ENCODE measurements at regions not wholly inside any gene's neighbourhood (a gene's known extent, or its start where the extent isn't known, plus 50 kb on each side); places are given as distances from the start of the nearest gene placed in this dataset.
"Not testable (repeated sequence)": the region's sequence is repeated elsewhere in the genome, so short reads cannot be mapped to it uniquely, and the experiment has no call there.

DNA sequence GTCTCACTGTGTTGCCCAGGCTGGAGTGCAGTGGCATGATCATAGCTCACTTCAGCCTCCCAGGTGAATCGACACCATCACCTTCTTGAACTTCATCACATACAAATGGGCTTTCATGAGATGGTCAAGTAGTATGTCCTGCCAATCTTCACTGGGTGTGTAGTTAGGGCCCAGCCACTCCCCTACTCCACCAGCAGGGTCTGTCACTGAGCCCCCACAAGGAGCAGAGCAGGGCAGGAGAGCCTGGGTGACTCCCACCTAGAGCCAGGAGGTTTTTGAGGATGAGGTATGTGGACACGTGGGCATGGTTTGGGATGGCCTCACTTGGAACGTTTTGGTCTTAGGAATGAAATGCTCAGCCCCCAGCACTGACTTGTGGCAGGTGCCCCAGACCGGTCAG, 4037.7 kb upstream of the TPTE start:
- not testable (repeated sequence) for H3K27ac ChIP-seq (ENCODE audit: insufficient read depth, low read depth, low read length, poor library complexity, severe bottlenecking); H3K36me3 ChIP-seq (ENCODE audit: control insufficient read depth, insufficient read depth, low read length); H3K4me3 ChIP-seq (ENCODE audit: insufficient read depth, low read depth, low read length); H3K9me3 ChIP-seq (ENCODE audit: control insufficient read depth, low read length); H3K4me1 ChIP-seq (ENCODE audit: control insufficient read depth, insufficient read depth, low read length); H3K27me3 ChIP-seq (ENCODE audit: control insufficient read depth, insufficient read depth, low read length, poor library complexity, severe bottlenecking)
- WGBS, 2 experiments: no CpG with 5 or more reads among the region's 4 CpGs

- not testable (repeated sequence) for H3K27ac ChIP-seq (ENCODE audit: insufficient read depth, low read depth, low read length, poor library complexity, severe bottlenecking); H3K36me3 ChIP-seq (ENCODE audit: control insufficient read depth, insufficient read depth, low read length); H3K27me3 ChIP-seq (ENCODE audit: control insufficient read depth, insufficient read depth, low read length, poor library complexity, severe bottlenecking); H3K9me3 ChIP-seq (ENCODE audit: control insufficient read depth, low read length); H3K4me3 ChIP-seq (ENCODE audit: insufficient read depth, low read depth, low read length); H3K4me1 ChIP-seq (ENCODE audit: control insufficient read depth, insufficient read depth, low read length)
- WGBS, 2 experiments: 95 to 100% methylated on average over 7 to 18 of the region's 26 CpGs
Observed at GRCh38 chr21:6486821-6487220, 4034.6 kb upstream of the TPTE start.

DNA sequence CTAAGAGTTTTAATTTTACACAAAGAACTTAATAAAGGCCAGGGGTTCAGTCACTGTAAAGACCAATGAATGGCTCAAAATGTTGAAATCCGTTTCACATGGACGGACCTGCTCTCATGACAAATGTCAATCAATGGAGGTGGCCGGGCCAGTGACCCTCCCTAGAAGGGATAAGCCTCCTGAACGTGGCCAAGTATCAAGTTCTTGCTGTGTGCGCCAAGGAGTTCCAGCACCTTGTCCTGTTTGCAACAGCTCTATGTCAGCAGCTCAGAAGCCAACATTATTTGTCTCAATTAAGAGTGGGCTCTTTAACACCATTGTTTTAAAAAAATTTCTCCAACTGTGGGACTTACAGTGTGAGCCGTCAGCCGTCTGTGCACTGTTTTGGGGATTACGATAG, 4028.7 kb upstream of the TPTE start:
- H3K36me3 ChIP-seq (ENCODE audit: control insufficient read depth, insufficient read depth, low read length); H3K27ac ChIP-seq (ENCODE audit: insufficient read depth, low read depth, low read length, poor library complexity, severe bottlenecking); H3K4me1 ChIP-seq (ENCODE audit: control insufficient read depth, insufficient read depth, low read length); H3K9me3 ChIP-seq (ENCODE audit: control insufficient read depth, low read length); H3K27me3 ChIP-seq (ENCODE audit: control insufficient read depth, insufficient read depth, low read length, poor library complexity, severe bottlenecking); H3K4me3 ChIP-seq (ENCODE audit: insufficient read depth, low read depth, low read length): not testable (repeated sequence)
- no CpG with 5 or more reads among the region's 8 CpGs for WGBS, 2 experiments

- H3K9me3 ChIP-seq (ENCODE audit: control insufficient read depth, low read length); H3K27ac ChIP-seq (ENCODE audit: insufficient read depth, low read depth, low read length, poor library complexity, severe bottlenecking); H3K36me3 ChIP-seq (ENCODE audit: control insufficient read depth, insufficient read depth, low read length); H3K4me1 ChIP-seq (ENCODE audit: control insufficient read depth, insufficient read depth, low read length); H3K27me3 ChIP-seq (ENCODE audit: control insufficient read depth, insufficient read depth, low read length, poor library complexity, severe bottlenecking); H3K4me3 ChIP-seq (ENCODE audit: insufficient read depth, low read depth, low read length): not testable (repeated sequence)
- WGBS, 2 experiments: no CpG with 5 or more reads among the region's 4 CpGs
Observed at GRCh38 chr21:6493957-6494356, 4027.4 kb upstream of the TPTE start.

GRCh38 chr21:6496356-6496755, 4025.0 kb upstream of the TPTE start:
- H3K27ac ChIP-seq (ENCODE audit: insufficient read depth, low read depth, low read length, poor library complexity, severe bottlenecking); H3K9me3 ChIP-seq (ENCODE audit: control insufficient read depth, low read length); H3K4me1 ChIP-seq (ENCODE audit: control insufficient read depth, insufficient read depth, low read length); H3K4me3 ChIP-seq (ENCODE audit: insufficient read depth, low read depth, low read length); H3K27me3 ChIP-seq (ENCODE audit: control insufficient read depth, insufficient read depth, low read length, poor library complexity, severe bottlenecking); H3K36me3 ChIP-seq (ENCODE audit: control insufficient read depth, insufficient read depth, low read length): not testable (repeated sequence)
- WGBS, 2 experiments: no CpG with 5 or more reads among the region's 5 CpGs

DNA sequence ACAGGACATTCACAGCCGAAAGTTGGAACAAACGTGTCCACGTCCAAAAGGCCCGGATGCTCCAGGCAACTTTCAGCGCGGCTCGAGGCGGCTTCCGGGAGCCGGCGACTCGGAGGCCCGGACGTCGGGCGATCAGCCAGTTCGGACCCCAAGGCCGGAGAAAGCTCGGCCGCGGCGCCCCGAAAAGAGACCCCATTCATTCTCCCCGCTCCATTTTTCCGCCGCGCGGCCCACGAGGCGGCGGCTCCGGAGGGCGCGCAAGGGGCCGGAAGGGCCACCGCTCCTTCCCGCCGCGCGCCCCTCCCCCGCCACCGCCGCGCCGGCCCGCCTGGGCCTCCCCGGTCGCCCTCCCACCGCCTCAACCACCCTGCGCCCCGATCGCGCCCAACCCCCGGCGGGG, 4022.7 kb upstream of the TPTE start:
- not testable (repeated sequence) for H3K4me1 ChIP-seq (ENCODE audit: control insufficient read depth, insufficient read depth, low read length); H3K36me3 ChIP-seq (ENCODE audit: control insufficient read depth, insufficient read depth, low read length); H3K27ac ChIP-seq (ENCODE audit: insufficient read depth, low read depth, low read length, poor library complexity, severe bottlenecking); H3K9me3 ChIP-seq (ENCODE audit: control insufficient read depth, low read length); H3K27me3 ChIP-seq (ENCODE audit: control insufficient read depth, insufficient read depth, low read length, poor library complexity, severe bottlenecking)
- 0 to 1% methylated on average over 21 to 22 of the region's 55 CpGs for WGBS, 2 experiments
- peak overlapping the region; percentile 35 for H3K4me3 ChIP-seq (ENCODE audit: insufficient read depth, low read depth, low read length)

GRCh38 chr21:6499128-6499826, 4022.1 kb upstream of the TPTE start:
- H3K4me1 ChIP-seq (ENCODE audit: control insufficient read depth, insufficient read depth, low read length); H3K36me3 ChIP-seq (ENCODE audit: control insufficient read depth, insufficient read depth, low read length); H3K9me3 ChIP-seq (ENCODE audit: control insufficient read depth, low read length); H3K4me3 ChIP-seq (ENCODE audit: insufficient read depth, low read depth, low read length); H3K27me3 ChIP-seq (ENCODE audit: control insufficient read depth, insufficient read depth, low read length, poor library complexity, severe bottlenecking); H3K27ac ChIP-seq (ENCODE audit: insufficient read depth, low read depth, low read length, poor library complexity, severe bottlenecking): not testable (repeated sequence)
- WGBS, 2 experiments: 0 to 2% methylated on average over 15 to 16 of the region's 66 CpGs

GRCh38 chr21:6499866-6500265, 4021.5 kb upstream of the TPTE start:
- H3K4me3 ChIP-seq (ENCODE audit: insufficient read depth, low read depth, low read length); H3K27ac ChIP-seq (ENCODE audit: insufficient read depth, low read depth, low read length, poor library complexity, severe bottlenecking); H3K36me3 ChIP-seq (ENCODE audit: control insufficient read depth, insufficient read depth, low read length); H3K4me1 ChIP-seq (ENCODE audit: control insufficient read depth, insufficient read depth, low read length); H3K9me3 ChIP-seq (ENCODE audit: control insufficient read depth, low read length); H3K27me3 ChIP-seq (ENCODE audit: control insufficient read depth, insufficient read depth, low read length, poor library complexity, severe bottlenecking): not testable (repeated sequence)
- WGBS, 2 experiments: no CpG with 5 or more reads among the region's 16 CpGs

GRCh38 chr21:6500681-6501080, 4020.7 kb upstream of the TPTE start:
- not testable (repeated sequence) for H3K4me3 ChIP-seq (ENCODE audit: insufficient read depth, low read depth, low read length); H3K4me1 ChIP-seq (ENCODE audit: control insufficient read depth, insufficient read depth, low read length); H3K36me3 ChIP-seq (ENCODE audit: control insufficient read depth, insufficient read depth, low read length); H3K9me3 ChIP-seq (ENCODE audit: control insufficient read depth, low read length); H3K27ac ChIP-seq (ENCODE audit: insufficient read depth, low read depth, low read length, poor library complexity, severe bottlenecking); H3K27me3 ChIP-seq (ENCODE audit: control insufficient read depth, insufficient read depth, low read length, poor library complexity, severe bottlenecking)
- no CpG with 5 or more reads among the region's 7 CpGs for WGBS, 2 experiments

DNA sequence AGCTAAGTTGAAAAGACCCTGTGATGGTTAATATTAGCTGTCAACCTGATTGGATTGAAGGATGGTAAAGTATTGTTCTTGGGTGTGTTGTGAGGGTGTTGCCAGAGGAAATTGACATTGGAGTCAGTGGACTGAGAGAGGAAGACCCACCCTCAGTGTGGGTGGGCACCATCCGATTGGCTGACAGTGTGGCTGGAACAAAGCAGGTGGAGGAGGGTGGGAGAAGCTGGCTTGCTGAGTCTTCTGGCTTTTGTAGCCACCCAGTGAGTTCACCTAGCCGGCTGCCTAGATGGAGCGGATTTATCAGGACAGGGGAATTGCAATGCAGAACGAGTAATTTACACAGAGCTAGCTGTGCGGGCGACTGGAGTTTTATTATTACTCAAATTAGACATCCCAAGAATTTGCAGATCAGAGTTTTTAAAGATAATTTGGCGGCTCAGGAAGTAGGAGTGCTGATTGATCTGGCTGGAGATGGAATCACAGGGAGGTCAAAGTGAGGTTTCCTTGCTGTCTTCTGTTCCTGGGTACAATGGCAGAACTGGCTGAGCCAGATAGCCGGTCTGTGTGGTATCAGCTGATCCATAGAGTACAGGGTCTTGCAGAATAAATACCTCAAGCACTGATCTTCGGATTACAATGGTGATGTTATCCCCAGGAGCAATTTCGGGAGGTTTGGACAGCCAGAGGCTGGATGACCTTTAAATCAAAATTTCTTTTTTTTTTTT, 4015.1 kb upstream of the TPTE start:
- H3K4me1 ChIP-seq (ENCODE audit: control insufficient read depth, insufficient read depth, low read length); H3K4me3 ChIP-seq (ENCODE audit: insufficient read depth, low read depth, low read length); H3K27me3 ChIP-seq (ENCODE audit: control insufficient read depth, insufficient read depth, low read length, poor library complexity, severe bottlenecking); H3K27ac ChIP-seq (ENCODE audit: insufficient read depth, low read depth, low read length, poor library complexity, severe bottlenecking); H3K36me3 ChIP-seq (ENCODE audit: control insufficient read depth, insufficient read depth, low read length); H3K9me3 ChIP-seq (ENCODE audit: control insufficient read depth, low read length): not testable (repeated sequence)
- WGBS, 2 experiments: 67% methylated on average over 3 of the region's 10 CpGs; no CpG with 5 or more reads in 1 of the 2 experiments

DNA sequence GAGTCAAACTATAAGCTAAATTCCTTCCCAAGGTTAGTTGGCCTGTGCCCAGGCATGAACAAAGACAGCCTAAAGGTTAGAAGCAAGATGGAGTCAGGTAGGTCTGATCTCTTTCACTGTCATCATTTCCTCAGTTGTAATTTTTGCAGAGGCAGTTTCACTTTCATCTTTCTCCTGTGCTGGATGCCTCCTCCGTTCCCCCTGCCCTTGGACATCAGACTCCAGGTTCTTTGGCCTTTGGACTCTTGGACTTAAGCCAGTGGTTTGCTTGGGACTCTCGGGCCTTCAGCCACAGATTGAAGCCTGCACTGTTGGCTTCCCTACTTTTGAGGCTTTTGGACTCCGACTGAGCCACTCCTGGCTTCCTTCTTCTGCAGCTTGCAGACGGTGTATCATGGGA, 4013.8 kb upstream of the TPTE start:
- H3K9me3 ChIP-seq (ENCODE audit: control insufficient read depth, low read length); H3K36me3 ChIP-seq (ENCODE audit: control insufficient read depth, insufficient read depth, low read length); H3K27me3 ChIP-seq (ENCODE audit: control insufficient read depth, insufficient read depth, low read length, poor library complexity, severe bottlenecking); H3K4me1 ChIP-seq (ENCODE audit: control insufficient read depth, insufficient read depth, low read length); H3K27ac ChIP-seq (ENCODE audit: insufficient read depth, low read depth, low read length, poor library complexity, severe bottlenecking); H3K4me3 ChIP-seq (ENCODE audit: insufficient read depth, low read depth, low read length): not testable (repeated sequence)
- WGBS, 2 experiments: no CpG with 5 or more reads among the region's 4 CpGs
